Renal cortex interstitium (tissue), 11 donors: ENCODE measurements at regions not wholly inside any gene's neighbourhood (a gene's known extent, or its start where the extent isn't known, plus 50 kb on each side); places are given as distances from the start of the nearest gene placed in this dataset.

ENCODE experiments used
- DNase-seq, 11 donors: peaks; one replicate each; pipeline ENCODE4 v3.0.0-alpha.2; 2013; ENCODE audit warnings: low read depth in 9 of 11, low spot score in 4 of 11; ENCODE audit errors: extremely low read depth in 1 of 11

GRCh38 chr9:96051423-96051822 is 175.9 kb downstream of the ERCC6L2 start:
- DNase-seq, result no peak

GRCh38 chr9:96050861-96051155 is 175.3 kb downstream of the ERCC6L2 start:
- no peak for DNase-seq

- DNase-seq, result no peak
Measured at GRCh38 chr9:96050048-96050860, 174.8 kb downstream of the ERCC6L2 start.

GRCh38 chr9:96048956-96049831 is 173.7 kb downstream of the ERCC6L2 start:
- DNase-seq, result peak in 4 of 11 donors; percentile 64 to 78 (median 69)

- peak in 10 of 11 donors; percentile 62 to 88 (median 76) for DNase-seq
Measured at GRCh38 chr9:96048104-96048955, 172.8 kb downstream of the ERCC6L2 start.

- no peak for DNase-seq
Measured at GRCh38 chr9:96047741-96048103, 172.2 kb downstream of the ERCC6L2 start.

- DNase-seq, result no peak
Measured at GRCh38 chr9:96047116-96047639, 171.7 kb downstream of the ERCC6L2 start.

GRCh38 chr9:96045811-96046210 is 170.3 kb downstream of the ERCC6L2 start:
- no peak for DNase-seq

GRCh38 chr9:96044401-96044800 is 168.9 kb downstream of the ERCC6L2 start:
- no peak for DNase-seq

- peak in 1 of 11 donors; percentile 52 for DNase-seq
Measured at GRCh38 chr9:96040591-96041461, 165.3 kb downstream of the ERCC6L2 start.

- no peak for DNase-seq
Measured at GRCh38 chr9:96038914-96039313, 163.4 kb downstream of the ERCC6L2 start.

- DNase-seq, result no peak
Measured at GRCh38 chr9:96038271-96038670, 162.8 kb downstream of the ERCC6L2 start.

GRCh38 chr9:96034553-96035122 is 159.1 kb downstream of the ERCC6L2 start:
- no peak for DNase-seq

- DNase-seq, result no peak
Measured at GRCh38 chr9:96033896-96034295, 158.4 kb downstream of the ERCC6L2 start.

GRCh38 chr9:96031916-96032534 is 156.5 kb downstream of the ERCC6L2 start:
- DNase-seq, result no peak

GRCh38 chr9:96031366-96031824 is 155.9 kb downstream of the ERCC6L2 start:
- DNase-seq, result peak in 1 of 11 donors; percentile 53

GRCh38 chr9:96029722-96030530 is 154.4 kb downstream of the ERCC6L2 start:
- DNase-seq, result no peak
